HCT116 (cell line): ENCODE measurements at regions not wholly inside any gene's neighbourhood (a gene's known extent, or its start where the extent isn't known, plus 50 kb on each side); places are given as distances from the start of the nearest gene placed in this dataset.

Experiments
- ATAC-seq: fragments of 200-7000 bp; cut with Tn5 transposase; 2 replicates; pipeline ENCODE4 v1.9.1; 2020; ENCODE audit warnings: mild to moderate bottlenecking, moderate library complexity
- BruUV-seq: library from RNA; stranded (reverse); fragments of 400-500 nt; replicated peaks from 2 replicates; lab custom pipeline; 2021; lab: Mats Ljungman, UMichigan
- CTCF ChIA-PET: fragments of 300-600 bp; sonication (Branson Sonifier 250); formaldehyde crosslinking; loops from one replicate; lab custom pipeline; 2021; ENCODE audit warnings: antibody characterized with exemption; lab: Charles Lee
- POLR2A ChIA-PET: fragments of 300-600, 350-600 bp; sonication (Branson Sonifier 250); formaldehyde crosslinking; loops from one replicate; lab custom pipeline; 2021; ENCODE audit warnings: antibody characterized with exemption; lab: Charles Lee
- RAD21 ChIA-PET, 2 experiments: fragments of 300-600 bp; sonication (Branson Sonifier 250); formaldehyde crosslinking; loops; one replicate each; lab custom pipeline; 2023; ENCODE audit warnings: low total read pairs in 2 of 2; ENCODE audit not compliant: uncharacterized antibody in 2 of 2, unreplicated experiment in 2 of 2, low non-redundant PET in 1 of 2; lab: Charles Lee
- DNase-seq: peaks from one replicate; pipeline ENCODE4 v3.0.0-alpha.2; 2010; ENCODE audit warnings: low read depth, low spot score
- H2AFZ ChIP-seq: fragments of 200-600 bp; shearing (Covaris generic), sonication (generic); 2 replicates; pipeline ENCODE4 v1.6.1; 2017; ENCODE audit warnings: low read depth, mixed run types, mixed read lengths, antibody characterized with exemption, low read length; ENCODE audit not compliant: poor library complexity, severe bottlenecking
- H3K27ac ChIP-seq: 2 replicates; pipeline ENCODE4 v1.5.1; 2012; ENCODE audit warnings: low read depth, low read length
- H3K27me3 ChIP-seq: fragments of 200-600 bp; sonication (generic); 2 replicates; pipeline ENCODE4 v1.6.1; 2016; ENCODE audit warnings: mixed run types, low read length, mixed read lengths; ENCODE audit not compliant: insufficient read depth
- H3K36me3 ChIP-seq, 2 experiments: fragments of 200-500 bp in 1 of 2; fragments of 200-600 bp in 1 of 2; sonication (Bioruptor generic) in 1 of 2; sonication (generic) in 1 of 2; 2 replicates each; pipeline versions ENCODE4 v1.5.1 to v1.6.1; 2014 to 2016; ENCODE audit warnings: low read length in 2 of 2, inconsistent platforms in 1 of 2, mixed read lengths in 1 of 2, mixed run types in 1 of 2; ENCODE audit not compliant: insufficient read depth in 2 of 2, control insufficient read depth in 1 of 2
- H3K4me1 ChIP-seq, 2 experiments: fragments of 200-600 bp in 1 of 2; sonication (generic) in 1 of 2; 2 replicates each; pipeline versions ENCODE4 v1.5.1 to v1.6.1; 2012 to 2017; ENCODE audit warnings: low read length in 2 of 2, inconsistent platforms in 1 of 2, mild to moderate bottlenecking in 1 of 2, mixed read lengths in 1 of 2, mixed run types in 1 of 2, moderate library complexity in 1 of 2; ENCODE audit not compliant: insufficient read depth in 2 of 2, control insufficient read depth in 1 of 2
- H3K4me2 ChIP-seq: fragments of 200-600 bp; sonication (generic); 2 replicates; pipeline ENCODE4 v1.6.1; 2017; ENCODE audit warnings: mixed run types, low read length, mixed read lengths
- H3K4me3 ChIP-seq, 2 experiments: fragments of 200-600 bp in 1 of 2; sonication (generic) in 1 of 2; replicated peaks in 1 of 2; 2 replicates each; pipeline ENCODE4 v1.5.1; 2011 to 2016; ENCODE audit warnings: low read length in 2 of 2, control low read depth in 1 of 2, low read depth in 1 of 2, mild to moderate bottlenecking in 1 of 2, mixed read lengths in 1 of 2, mixed run types in 1 of 2
- H3K79me2 ChIP-seq: fragments of 200-600 bp; sonication (generic); 2 replicates; pipeline ENCODE4 v1.6.1; 2017; ENCODE audit warnings: mild to moderate bottlenecking, mixed run types, low read length, moderate library complexity, mixed read lengths; ENCODE audit not compliant: insufficient read depth
- H3K9ac ChIP-seq: fragments of 200-600 bp; sonication (generic); 2 replicates; pipeline ENCODE4 v1.6.1; 2016; ENCODE audit warnings: low read length, mixed read lengths
- H3K9me2 ChIP-seq: fragments of 200-600 bp; sonication (generic), shearing (Covaris generic); 2 replicates; pipeline ENCODE4 v1.6.1; 2017; ENCODE audit warnings: mixed run types, mild to moderate bottlenecking, moderate library complexity; ENCODE audit not compliant: insufficient read depth
- H3K9me3 ChIP-seq, 2 experiments: fragments of 200-500 bp in 1 of 2; fragments of 200-600 bp in 1 of 2; sonication (Bioruptor generic) in 1 of 2; sonication (generic) in 1 of 2; 2 replicates each; pipeline ENCODE4 v1.6.1; 2014 to 2017; ENCODE audit warnings: low read length in 2 of 2, mixed read lengths in 2 of 2, inconsistent platforms in 1 of 2, low read depth in 1 of 2, mild to moderate bottlenecking in 1 of 2, mixed run types in 1 of 2, moderate library complexity in 1 of 2; ENCODE audit not compliant: control insufficient read depth in 1 of 2, insufficient read depth in 1 of 2
- H4K20me1 ChIP-seq: fragments of 200-600 bp; sonication (generic), shearing (Covaris generic); 2 replicates; pipeline ENCODE4 v1.6.1; 2017; ENCODE audit warnings: mixed run types, mild to moderate bottlenecking, moderate library complexity; ENCODE audit not compliant: insufficient read depth
- CBX3 ChIP-seq: IDR thresholded peaks from 2 replicates; pipeline ENCODE4 v1.6.1; 2012; ENCODE audit warnings: low read depth
- CEBPB ChIP-seq: IDR thresholded peaks from 2 replicates; pipeline ENCODE4 v1.6.1; 2012; ENCODE audit warnings: low read depth
- EGR1 ChIP-seq: IDR thresholded peaks from 2 replicates; pipeline ENCODE4 v1.6.1; 2012; ENCODE audit warnings: low read depth
- ELF1 ChIP-seq: IDR thresholded peaks from 2 replicates; pipeline ENCODE4 v1.6.1; 2012; ENCODE audit warnings: low read depth, borderline replicate concordance
- EZH2phosphoT487 ChIP-seq: fragments of 200-600 bp; IDR thresholded peaks from 2 replicates; pipeline ENCODE4 v1.6.1; 2018; ENCODE audit warnings: antibody characterized with exemption, borderline replicate concordance
- MAX ChIP-seq: IDR thresholded peaks from 2 replicates; pipeline ENCODE4 v1.6.1; 2012
- POLR2A ChIP-seq: IDR thresholded peaks from 2 replicates; pipeline ENCODE4 v1.7.0; 2011; ENCODE audit warnings: borderline replicate concordance; ENCODE audit not compliant: insufficient read depth, insufficient read length; ENCODE audit errors: extremely low read depth
- POLR2AphosphoS5 ChIP-seq: IDR thresholded peaks from 2 replicates; pipeline ENCODE4 v1.6.1; 2011; ENCODE audit warnings: mild to moderate bottlenecking, low read depth, low read length, moderate library complexity
- RAD21 ChIP-seq: IDR thresholded peaks from 2 replicates; pipeline ENCODE4 v1.6.1; 2012; ENCODE audit warnings: low read depth, mild to moderate bottlenecking
- SIN3A ChIP-seq: IDR thresholded peaks from 2 replicates; pipeline ENCODE4 v1.6.1; 2012; ENCODE audit warnings: low read depth
- SRF ChIP-seq: IDR thresholded peaks from 2 replicates; pipeline ENCODE4 v1.6.1; 2012; ENCODE audit warnings: low read depth
- YY1 ChIP-seq: IDR thresholded peaks from 2 replicates; pipeline ENCODE4 v1.6.1; 2011; ENCODE audit warnings: low read length, low read depth, moderate library complexity, mild to moderate bottlenecking; ENCODE audit not compliant: insufficient replicate concordance; ENCODE audit errors: extremely low read depth
- ZFX ChIP-seq: fragments of 450-650 bp; IDR thresholded peaks from 2 replicates; pipeline ENCODE4 v1.6.1; 2017
- ZNF274 ChIP-seq: fragments of 200-500 bp; sonication (Bioruptor generic); IDR thresholded peaks from 2 replicates; pipeline ENCODE4 v1.6.1; 2014; ENCODE audit warnings: mild to moderate bottlenecking, low read depth, low read length, inconsistent platforms
- intact Hi-C: fragments of 100-400 bp; cut with micrococcal nuclease; formaldehyde crosslinking; loops from 2 replicates; pipeline ENCODE4 v1.10.0; 2022
- TF ChIP-seq, protein P1 (sequence below): IDR thresholded peaks from 2 replicates; pipeline ENCODE4 v1.6.1; 2012
- TF ChIP-seq, protein P2 (sequence below): IDR thresholded peaks from 2 replicates; pipeline ENCODE4 v1.6.1; 2011; ENCODE audit warnings: mild to moderate bottlenecking, low read length, moderate library complexity; ENCODE audit not compliant: insufficient replicate concordance; ENCODE audit errors: extremely low read depth

DNA sequence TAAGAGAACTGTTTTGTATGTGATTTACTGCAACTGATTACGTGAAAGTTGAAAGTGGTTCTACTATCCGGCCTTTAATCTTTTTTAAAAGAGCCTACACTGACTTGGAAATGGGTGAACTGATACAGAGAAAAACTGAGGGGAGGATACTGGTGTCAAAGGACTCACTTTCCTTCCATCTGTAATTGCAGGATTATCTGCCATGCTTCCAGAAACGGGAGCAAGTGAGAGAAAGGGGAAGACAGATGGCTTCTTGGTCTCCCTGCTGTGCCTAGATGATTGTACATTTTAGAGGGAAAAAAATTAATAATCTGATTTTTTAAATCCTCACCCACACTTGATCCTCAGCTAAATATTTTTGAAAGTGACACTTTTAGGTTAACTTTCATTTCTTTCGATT lies 88.3 kb upstream of the GRID2 start:
- Histone ChIP-seq H3K9me2 (no peaks in the 10 kb centered on the region), H3K27ac (no peak overlapping the region), H3K4me1 (no peaks in the 10 kb centered on the region)
- TF ChIP-seq YY1 (no peak), POLR2AphosphoS5 (no peak), EGR1 (no peak), CBX3 (no peak)
- TF ChIP-seq, all 23 proteins: peak for 0
- Histone ChIP-seq H4K20me1 (no peaks in the 10 kb centered on the region), H3K27me3 (no peaks in the 10 kb centered on the region), H3K36me3 (no peaks in the 10 kb centered on the region), H2AFZ (no peak overlapping the region), H3K9me3 (peaks cover 0 to 3% of the 10 kb centered on the region in 2 experiments; a peak in 1 of 4 replicates), H3K4me3 (no peak overlapping the region), H3K9ac (no peak overlapping the region), H3K79me2 (no peaks in the 10 kb centered on the region), H3K4me2 (no peak overlapping the region)
- ChIA-PET RAD21 (no interaction called here), POLR2A (no interaction called here), CTCF (no interaction called here)
- ATAC-seq (no peak), DNase-seq (no peak)
- intact Hi-C loops, result no loop called here
- no TSS peak for BruUV-seq

- POLR2A ChIA-PET, result no interaction called here
- Histone ChIP-seq H3K9me2 (no peaks in the 10 kb centered on the region), H3K4me3 (no peak overlapping the region), H3K79me2 (no peaks in the 10 kb centered on the region), H3K9ac (no peak overlapping the region), H2AFZ (no peak overlapping the region), H4K20me1 (no peaks in the 10 kb centered on the region), H3K4me1 (peaks cover 0 to 6% of the 10 kb centered on the region in 2 experiments; a peak in 1 of 4 replicates), H3K9me3 (no peaks in the 10 kb centered on the region), H3K36me3 (no peaks in the 10 kb centered on the region), H3K27me3 (no peaks in the 10 kb centered on the region), H3K27ac (no peak overlapping the region), H3K4me2 (no peak overlapping the region)
- ATAC-seq, result no peak
- CTCF ChIA-PET, result no interaction called here
- no peak for TF ChIP-seq ZNF274
- TF ChIP-seq, protein P1, sequence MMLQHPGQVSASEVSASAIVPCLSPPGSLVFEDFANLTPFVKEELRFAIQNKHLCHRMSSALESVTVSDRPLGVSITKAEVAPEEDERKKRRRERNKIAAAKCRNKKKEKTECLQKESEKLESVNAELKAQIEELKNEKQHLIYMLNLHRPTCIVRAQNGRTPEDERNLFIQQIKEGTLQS, result no peak
- no peak for TF ChIP-seq ELF1
- TF ChIP-seq SRF, result no peak
- TF ChIP-seq POLR2AphosphoS5, result no peak
- no peak for TF ChIP-seq YY1
- no peak for TF ChIP-seq MAX
- no peak for TF ChIP-seq SIN3A
- no peak for TF ChIP-seq EZH2phosphoT487
- TF ChIP-seq EGR1, result no peak
- no peak for TF ChIP-seq CEBPB
- TF ChIP-seq POLR2A, result no peak
- no peak for TF ChIP-seq ZFX
- no peak for TF ChIP-seq RAD21
- TF ChIP-seq, protein P2, sequence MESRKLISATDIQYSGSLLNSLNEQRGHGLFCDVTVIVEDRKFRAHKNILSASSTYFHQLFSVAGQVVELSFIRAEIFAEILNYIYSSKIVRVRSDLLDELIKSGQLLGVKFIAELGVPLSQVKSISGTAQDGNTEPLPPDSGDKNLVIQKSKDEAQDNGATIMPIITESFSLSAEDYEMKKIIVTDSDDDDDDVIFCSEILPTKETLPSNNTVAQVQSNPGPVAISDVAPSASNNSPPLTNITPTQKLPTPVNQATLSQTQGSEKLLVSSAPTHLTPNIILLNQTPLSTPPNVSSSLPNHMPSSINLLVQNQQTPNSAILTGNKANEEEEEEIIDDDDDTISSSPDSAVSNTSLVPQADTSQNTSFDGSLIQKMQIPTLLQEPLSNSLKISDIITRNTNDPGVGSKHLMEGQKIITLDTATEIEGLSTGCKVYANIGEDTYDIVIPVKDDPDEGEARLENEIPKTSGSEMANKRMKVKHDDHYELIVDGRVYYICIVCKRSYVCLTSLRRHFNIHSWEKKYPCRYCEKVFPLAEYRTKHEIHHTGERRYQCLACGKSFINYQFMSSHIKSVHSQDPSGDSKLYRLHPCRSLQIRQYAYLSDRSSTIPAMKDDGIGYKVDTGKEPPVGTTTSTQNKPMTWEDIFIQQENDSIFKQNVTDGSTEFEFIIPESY, result no peak
- no TSS peak for BruUV-seq
- RAD21 ChIA-PET, result no interaction called here
- intact Hi-C loops, result no loop called here
- DNase-seq, result no peak
Observed at GRCh38 chr4:92231511-92231910, 72.3 kb upstream of the GRID2 start.
